Heart right ventricle (tissue), 16 donors: ENCODE measurements at regions not wholly inside any gene's neighbourhood (a gene's known extent, or its start where the extent isn't known, plus 50 kb on each side); places are given as distances from the start of the nearest gene placed in this dataset.

Experiments used
- ATAC-seq, 8 donors: fragments of 200-7000 bp; cut with Tn5 transposase; one replicate each; pipeline ENCODE4 v1.9.1; 2020; ENCODE audit warnings: mild to moderate bottlenecking in 8 of 8, moderate library complexity in 8 of 8, moderate number of reproducible peaks in 1 of 8
- DNase-seq, 2 donors: peaks; one replicate each; pipeline ENCODE4 v3.0.0-alpha.2; 2020
- H3K27ac ChIP-seq, 10 donors: fragments of 200-600 bp; sonication (generic) in 2 of 10; one replicate each; pipeline versions ENCODE4 v1.5.0 to v1.8.0; 2020 to 2022; ENCODE audit warnings: mild to moderate bottlenecking in 3 of 10
- H3K27me3 ChIP-seq, 7 donors: fragments of 200-600 bp; one replicate each; pipeline ENCODE4 v1.8.0; 2021 to 2022; ENCODE audit warnings: mild to moderate bottlenecking in 2 of 7
- H3K36me3 ChIP-seq, 9 donors: fragments of 200-600 bp; sonication (generic) in 1 of 9; one replicate each; pipeline versions ENCODE4 v1.5.0 to v1.8.0; 2020 to 2022; ENCODE audit warnings: mild to moderate bottlenecking in 2 of 9
- H3K4me1 ChIP-seq, 9 donors: fragments of 200-600 bp; sonication (generic) in 1 of 9; one replicate each; pipeline versions ENCODE4 v1.5.0 to v1.8.0; 2020 to 2022; ENCODE audit warnings: mild to moderate bottlenecking in 4 of 9
- H3K4me3 ChIP-seq, 10 donors: fragments of 200-600 bp; sonication (generic) in 2 of 10; one replicate each; pipeline versions ENCODE4 v1.5.0 to v1.8.0; 2020 to 2022; ENCODE audit warnings: mild to moderate bottlenecking in 7 of 10, moderate library complexity in 2 of 10
- H3K9me3 ChIP-seq, 11 donors: fragments of 200-600 bp in 10 of 11; sonication (generic) in 2 of 11; one replicate each; pipeline versions ENCODE4 v1.5.0 to v1.8.0; 2013 to 2022; ENCODE audit warnings: mild to moderate bottlenecking in 2 of 11, control low read depth in 1 of 11, moderate library complexity in 1 of 11
- CTCF ChIP-seq, 9 donors: fragments of 200-600 bp; sonication (generic) in 2 of 9; IDR thresholded peaks; one replicate each; pipeline versions ENCODE4 v1.5.0 to v1.8.0; 2021 to 2022; ENCODE audit warnings: antibody characterized with exemption in 9 of 9, mild to moderate bottlenecking in 5 of 9, moderate library complexity in 1 of 9
- WGBS, 2 donors: extraction: QIAGEN DNeasy Blood & Tissue Kit; methylation state at CpG; one replicate each; pipeline ENCODE4 v1.1.7; 2013; ENCODE audit warnings: inconsistent platforms in 1 of 2; 5-methylcytosine and 5-hydroxymethylcytosine counted together
- intact Hi-C, 10 donors: fragments of 100-400 bp; cut with DNase I; formaldehyde crosslinking; loops; one replicate each; pipeline versions ENCODE4 v1.11.1 to v1.14.2; 2022
- donor health status: Arrhythmogenic right ventricular cardiomyopathy.
- donor health status: ischemic (EF 13 %, LVEDD 7.1; RV severe dilation, severe dysfunction).
- donor health status: healthy with polysubstance abuse.
- donor health status: DM: no; HTN: yes; CAD: no.
- donor health status: DM: no; HTN: no; CAD: no.
- donor health status: ischemic (EF 25% LVEDD 6.9; RV normal size, moderate dysfunction).
- donor health status: ischemic (EF 25% LVEDD 5.7; RV mildly dilated, moderate dysfunction).
- donor health status: healthy.
- donor health status: DM: yes; HTN: yes; CAD: no.
- donor health status: Ischemic cardiomyopathy.
- donor health status: ischemic (EF 35%, LVEDD 5.7; RV mildly dilated, moderate dysfunction).
- donor health status: nonischemic (EF 11% LVEDD 7.7; RV severe dilation, severe dysfunction).
- donor health status: DM: yes; HTN: yes; CAD: no.
- donor health status: PGD.
- donor health status: ischemic (EF 29% LVEDD 5.4; RV normal size, mild dysfunction).
- donor health status: nonischemic (EF 23%, LVEDD 6.1; RV moderate dilation, normal function).

GRCh38 chr15:91678003-91678402 is 175.5 kb upstream of the SLCO3A1 start:
- peaks cover 0 to 4% (median 0%) of the 10 kb centered on the region in 7 donors for H3K27me3 ChIP-seq
- no peak for TF ChIP-seq CTCF (IDR thresholded peaks at IDR 0.05)
- no peak overlapping the region for H3K27ac ChIP-seq
- ATAC-seq (no peak), DNase-seq (no peak)
- no peaks in the 10 kb centered on the region for H3K36me3 ChIP-seq
- WGBS, 2 donors: 72 to 83% methylated on average over 2 of the region's 2 CpGs
- peaks cover 0 to 22% (median 8%) of the 10 kb centered on the region in 11 donors for H3K9me3 ChIP-seq
- intact Hi-C loops: no loop called here
- H3K4me3 ChIP-seq: no peak overlapping the region
- no peaks in the 10 kb centered on the region for H3K4me1 ChIP-seq

DNA sequence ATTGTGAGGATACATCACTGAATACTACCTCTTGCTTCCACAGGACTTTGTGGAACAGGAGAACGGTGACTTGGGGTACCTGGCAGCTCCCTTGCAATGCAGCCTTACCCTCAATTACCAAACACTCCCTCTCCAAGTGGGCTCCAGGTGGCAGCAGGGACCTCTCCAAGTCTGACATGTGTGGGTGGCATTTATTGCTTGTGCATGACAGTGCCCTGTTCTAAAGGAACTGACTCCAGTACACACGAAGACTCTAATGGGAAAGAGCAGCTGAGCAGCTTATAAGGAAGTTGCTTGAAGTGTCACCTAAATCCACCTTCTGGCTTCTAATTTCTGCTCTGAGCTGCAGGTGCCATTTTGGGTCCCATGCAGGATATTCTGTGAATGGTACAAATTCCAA is 174.1 kb upstream of the SLCO3A1 start:
- no peak overlapping the region for H3K27ac ChIP-seq
- H3K36me3 ChIP-seq: no peaks in the 10 kb centered on the region
- TF ChIP-seq CTCF (IDR thresholded peaks at IDR 0.05): peak in 3 of 9 donors; percentile 8 to 15 (median 9)
- DNase-seq (no peak), ATAC-seq (no peak)
- WGBS, 2 donors: 49 to 59% methylated on average over 2 of the region's 2 CpGs
- H3K9me3 ChIP-seq: peaks cover 0 to 14% (median 4%) of the 10 kb centered on the region in 11 donors
- no peaks in the 10 kb centered on the region for H3K4me1 ChIP-seq
- peaks cover 0 to 5% (median 0%) of the 10 kb centered on the region in 7 donors for H3K27me3 ChIP-seq
- intact Hi-C loops: no loop called here
- H3K4me3 ChIP-seq: no peak overlapping the region

GRCh38 chr15:91685436-91685835 is 168.1 kb upstream of the SLCO3A1 start:
- ATAC-seq (no peak), DNase-seq (no peak)
- intact Hi-C loops: loop anchor here in 1 of 10 donors (10.0 kb wide), 1 partner anchor 141 kb away; no protein-coding TSS in a partner anchor
- no peaks in the 10 kb centered on the region for H3K4me1 ChIP-seq
- WGBS, 2 donors: 43 to 56% methylated on average over 1 of the region's 1 CpG
- H3K9me3 ChIP-seq: peaks cover 0 to 4% (median 0%) of the 10 kb centered on the region in 11 donors
- H3K36me3 ChIP-seq: no peaks in the 10 kb centered on the region
- no peak overlapping the region for H3K4me3 ChIP-seq
- H3K27ac ChIP-seq: no peak overlapping the region
- TF ChIP-seq CTCF (IDR thresholded peaks at IDR 0.05): no peak
- H3K27me3 ChIP-seq: peaks cover 0 to 12% (median 0%) of the 10 kb centered on the region in 7 donors

DNA sequence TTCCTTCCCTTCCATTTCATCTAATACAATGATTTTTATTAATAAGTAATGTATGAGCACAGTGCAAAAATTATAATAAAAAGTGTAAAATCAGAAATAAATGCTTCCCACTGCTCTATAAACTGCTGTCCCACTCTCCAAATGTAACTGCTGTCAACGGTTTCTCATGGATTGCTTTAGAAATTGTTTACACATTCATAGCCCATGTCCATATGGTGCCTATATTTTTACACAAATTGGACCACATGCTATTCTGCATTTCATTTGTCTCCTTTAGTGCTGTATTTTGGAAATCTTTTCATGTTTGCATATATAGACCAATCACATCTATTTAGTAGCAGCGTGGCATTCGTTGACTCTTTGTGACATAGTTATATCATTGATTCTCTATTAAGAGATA is 164.7 kb upstream of the SLCO3A1 start:
- H3K4me1 ChIP-seq: peaks cover 0 to 6% (median 0%) of the 10 kb centered on the region in 9 donors
- peaks cover 0 to 4% (median 0%) of the 10 kb centered on the region in 11 donors for H3K9me3 ChIP-seq
- intact Hi-C loops: loop anchor here in 1 of 10 donors (10.0 kb wide), 1 partner anchor 144 kb away; no protein-coding TSS in a partner anchor
- TF ChIP-seq CTCF (IDR thresholded peaks at IDR 0.05): no peak
- no peak overlapping the region for H3K4me3 ChIP-seq
- WGBS, 2 donors: 89 to 91% methylated on average over 3 of the region's 3 CpGs
- H3K27ac ChIP-seq: no peak overlapping the region
- DNase-seq: no peak
- H3K27me3 ChIP-seq: peaks cover 0 to 9% (median 0%) of the 10 kb centered on the region in 7 donors
- no peaks in the 10 kb centered on the region for H3K36me3 ChIP-seq
- ATAC-seq: no peak
